Stimulated activated naive CD8-positive, alpha-beta T cell treated with anti-CD3 and anti-CD28 coated beads, Interleukin-15, Interleukin-2, amounts not matched to agents 100 ng/mL and 50 ng/mL, for 24 hours (primary cell): ENCODE measurements at regions not wholly inside any gene's neighbourhood (a gene's known extent, or its start where the extent isn't known, plus 50 kb on each side); places are given as distances from the start of the nearest gene placed in this dataset.

Experiments used
- H3K27ac Mint-ChIP-seq: one replicate; pipeline ENCODE4 v1.8.0; 2021; ENCODE audit warnings: mild to moderate bottlenecking, mixed read lengths
- H3K27me3 Mint-ChIP-seq: one replicate; pipeline ENCODE4 v1.8.0; 2021; ENCODE audit warnings: mixed read lengths
- H3K36me3 Mint-ChIP-seq: one replicate; pipeline ENCODE4 v1.8.0; 2021; ENCODE audit warnings: low read depth, mixed read lengths
- H3K4me1 Mint-ChIP-seq: one replicate; pipeline ENCODE4 v1.8.0; 2021; ENCODE audit warnings: low read depth, mixed read lengths
- H3K4me3 Mint-ChIP-seq: one replicate; pipeline ENCODE4 v1.8.0; 2021; ENCODE audit warnings: mild to moderate bottlenecking, mixed read lengths
- H3K9me3 Mint-ChIP-seq: one replicate; pipeline ENCODE4 v1.8.0; 2021; ENCODE audit warnings: mixed read lengths

DNA sequence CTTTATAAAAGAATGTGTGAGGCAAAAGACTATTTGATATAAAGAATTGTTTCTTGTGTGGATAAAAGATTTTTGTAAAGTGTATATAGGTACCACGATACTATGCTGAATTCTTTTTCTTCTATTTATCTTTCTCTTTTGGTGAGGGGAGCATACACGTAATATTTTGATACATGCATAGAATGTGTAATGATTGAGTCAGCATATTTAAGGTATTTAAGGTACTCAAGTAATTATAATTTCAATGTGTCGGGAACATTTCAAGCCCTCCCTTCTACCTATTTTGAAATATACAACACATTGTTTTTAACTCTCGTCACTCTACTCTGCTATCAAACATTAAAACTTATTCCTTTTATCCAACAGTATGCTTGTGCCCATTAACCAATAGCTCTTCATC, 1221.6 kb upstream of the PHF14 start:
- no peaks in the 10 kb centered on the region for H3K27me3 Mint-ChIP-seq
- H3K4me1 Mint-ChIP-seq: no peaks in the 10 kb centered on the region
- H3K4me3 Mint-ChIP-seq: no peak overlapping the region
- H3K27ac Mint-ChIP-seq: no peak overlapping the region
- H3K36me3 Mint-ChIP-seq: no peaks in the 10 kb centered on the region
- H3K9me3 Mint-ChIP-seq: peaks cover 19% of the 10 kb centered on the region

DNA sequence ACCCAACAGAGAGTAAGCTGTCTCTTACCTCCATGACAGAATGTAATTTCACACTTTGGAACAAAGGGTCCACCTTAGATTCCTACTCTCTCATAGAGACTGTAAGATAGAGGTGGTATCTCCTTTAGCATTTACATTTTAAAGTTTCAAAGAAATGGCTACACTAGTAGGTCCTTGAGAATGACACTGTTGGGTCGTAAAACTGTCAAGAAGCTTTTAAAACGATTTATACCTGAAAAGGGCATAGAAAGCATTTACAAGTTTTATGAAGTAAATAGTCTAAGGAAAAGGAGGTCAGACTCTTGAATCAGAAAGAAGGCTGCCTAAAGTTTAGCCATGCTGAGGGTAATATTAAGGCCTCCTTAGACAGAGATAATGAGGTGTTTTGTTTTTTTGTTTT, 1212.4 kb upstream of the PHF14 start:
- H3K9me3 Mint-ChIP-seq: no peaks in the 10 kb centered on the region
- H3K4me1 Mint-ChIP-seq: no peaks in the 10 kb centered on the region
- no peak overlapping the region for H3K4me3 Mint-ChIP-seq
- H3K27me3 Mint-ChIP-seq: no peaks in the 10 kb centered on the region
- H3K27ac Mint-ChIP-seq: no peak overlapping the region
- no peaks in the 10 kb centered on the region for H3K36me3 Mint-ChIP-seq

DNA sequence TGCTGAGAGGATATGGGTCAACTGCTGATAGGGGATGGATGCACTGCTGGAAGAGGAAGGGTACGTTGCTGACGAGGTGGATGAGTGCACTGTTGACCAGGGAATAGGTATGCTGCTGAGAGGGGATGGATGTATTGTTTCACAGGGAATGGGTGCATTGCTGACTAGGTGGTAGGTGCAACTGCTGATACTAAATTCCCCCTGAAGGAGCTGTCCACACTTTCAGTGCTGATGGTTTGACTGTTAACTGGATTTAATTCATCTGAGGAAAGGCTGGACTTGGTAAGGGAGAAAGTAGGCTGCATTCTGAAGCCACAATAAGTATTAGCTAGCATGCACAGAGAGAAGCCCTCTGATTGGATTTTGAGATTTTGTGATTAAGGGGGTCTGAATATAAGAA, 1196.8 kb upstream of the PHF14 start:
- Mint-ChIP-seq H3K4me3 (no peak overlapping the region), H3K4me1 (no peaks in the 10 kb centered on the region), H3K27ac (no peak overlapping the region), H3K36me3 (no peaks in the 10 kb centered on the region), H3K9me3 (peaks cover 10% of the 10 kb centered on the region), H3K27me3 (no peaks in the 10 kb centered on the region)

DNA sequence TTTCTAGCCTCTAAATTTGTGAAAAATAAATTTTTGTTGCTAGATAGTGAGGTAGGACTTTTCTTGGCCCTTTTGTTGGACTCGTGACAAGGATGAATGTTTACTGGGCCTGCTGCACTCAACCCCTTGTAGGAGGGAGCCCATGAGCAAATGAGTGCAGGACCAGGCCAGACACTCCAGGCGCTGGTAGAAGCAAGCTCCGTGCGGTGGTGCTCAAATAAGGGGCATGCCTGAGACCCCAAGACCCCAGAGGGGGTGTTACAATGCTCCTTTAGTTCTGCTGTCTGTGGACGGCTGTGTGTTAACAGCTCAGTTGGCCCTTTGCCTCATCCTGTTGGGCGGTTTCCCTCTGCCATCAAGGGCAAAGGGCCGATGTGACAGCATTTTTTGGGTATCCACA, 1195.3 kb upstream of the PHF14 start:
- no peaks in the 10 kb centered on the region for H3K27me3 Mint-ChIP-seq
- H3K9me3 Mint-ChIP-seq: peaks cover 14% of the 10 kb centered on the region
- H3K4me1 Mint-ChIP-seq: no peaks in the 10 kb centered on the region
- H3K27ac Mint-ChIP-seq: no peak overlapping the region
- no peaks in the 10 kb centered on the region for H3K36me3 Mint-ChIP-seq
- H3K4me3 Mint-ChIP-seq: no peak overlapping the region

DNA sequence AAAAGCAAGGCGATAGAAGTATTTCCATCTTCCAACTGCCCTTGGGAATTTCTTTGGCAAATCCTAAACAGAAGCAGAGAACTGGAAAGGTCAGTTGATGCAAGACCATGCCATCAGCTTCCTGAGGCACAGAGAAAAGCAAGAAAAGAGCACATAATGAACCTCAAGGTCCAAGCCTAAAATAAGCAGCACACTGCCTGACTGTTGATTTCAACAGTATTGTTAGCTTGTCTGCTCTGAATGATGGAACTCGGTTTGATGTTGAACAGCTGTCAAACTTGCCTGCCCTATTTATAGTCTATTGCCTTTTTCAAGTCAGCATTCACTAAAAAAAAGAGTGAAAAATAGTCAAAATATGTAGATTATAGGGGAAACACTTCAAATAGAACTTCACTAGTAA, 1192.0 kb upstream of the PHF14 start:
- no peaks in the 10 kb centered on the region for H3K4me1 Mint-ChIP-seq
- no peak overlapping the region for H3K27ac Mint-ChIP-seq
- H3K4me3 Mint-ChIP-seq: no peak overlapping the region
- no peaks in the 10 kb centered on the region for H3K36me3 Mint-ChIP-seq
- no peaks in the 10 kb centered on the region for H3K27me3 Mint-ChIP-seq
- peaks cover 14% of the 10 kb centered on the region for H3K9me3 Mint-ChIP-seq

DNA sequence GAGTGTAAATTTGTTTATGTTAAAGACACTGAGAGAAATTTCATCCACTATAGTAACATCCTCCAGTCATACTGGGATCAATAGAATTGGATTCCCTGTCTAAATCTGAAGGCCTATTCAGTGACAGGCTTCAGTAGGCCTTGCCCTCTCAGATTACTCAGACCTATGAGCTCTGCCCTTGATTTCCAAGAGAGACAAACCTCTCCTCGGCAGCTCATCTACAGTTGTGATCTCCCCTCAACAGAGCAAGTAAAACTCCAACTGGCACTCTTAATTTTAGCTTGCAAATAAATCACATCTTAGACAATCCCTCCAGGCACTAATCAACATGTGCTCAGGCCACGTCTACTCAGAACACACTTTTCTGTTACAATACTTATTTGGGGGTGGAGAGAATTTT, 1191.4 kb upstream of the PHF14 start:
- peaks cover 14% of the 10 kb centered on the region for H3K9me3 Mint-ChIP-seq
- no peaks in the 10 kb centered on the region for H3K27me3 Mint-ChIP-seq
- no peaks in the 10 kb centered on the region for H3K36me3 Mint-ChIP-seq
- no peak overlapping the region for H3K4me3 Mint-ChIP-seq
- H3K27ac Mint-ChIP-seq: no peak overlapping the region
- no peaks in the 10 kb centered on the region for H3K4me1 Mint-ChIP-seq

DNA sequence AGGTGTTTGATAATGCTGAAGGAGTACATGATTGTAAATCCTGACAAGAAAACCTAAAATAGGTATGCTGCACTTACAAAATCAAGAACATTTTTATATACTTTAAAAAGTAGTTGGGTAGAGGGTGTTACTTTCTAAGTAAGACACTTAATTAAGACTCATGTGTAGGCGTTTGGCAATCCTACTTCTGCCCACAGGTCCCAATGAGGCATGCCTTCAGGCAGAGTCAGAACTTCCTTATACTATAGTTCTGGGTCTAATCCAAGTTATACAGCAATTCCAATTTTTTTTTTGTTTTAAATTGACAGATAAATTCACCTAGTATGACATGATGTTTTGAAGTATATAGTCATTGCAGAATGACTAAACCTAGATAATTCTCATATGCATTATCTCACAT, 1188.5 kb upstream of the PHF14 start:
- Mint-ChIP-seq H3K9me3 (peaks cover 14% of the 10 kb centered on the region), H3K27me3 (no peaks in the 10 kb centered on the region), H3K36me3 (no peaks in the 10 kb centered on the region), H3K4me3 (no peak overlapping the region), H3K4me1 (no peaks in the 10 kb centered on the region), H3K27ac (no peak overlapping the region)

DNA sequence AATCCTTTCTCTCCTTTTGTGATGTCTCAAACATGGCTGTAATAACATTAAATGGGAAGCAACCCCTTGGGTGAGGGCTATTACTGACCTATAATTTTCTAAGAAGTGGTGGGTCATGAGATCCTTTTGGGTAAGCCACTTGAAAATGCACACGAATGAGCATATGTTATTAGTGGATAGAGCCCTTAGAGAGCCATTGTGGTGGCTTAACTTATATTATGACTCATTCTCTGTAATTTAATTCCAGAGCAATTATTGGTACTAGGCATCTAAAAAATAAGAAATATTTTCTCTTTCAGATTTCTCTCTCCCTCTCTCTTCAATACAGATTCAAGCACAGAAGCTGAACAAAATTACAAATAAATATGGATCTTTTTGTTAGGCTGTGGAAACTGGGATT, 1177.4 kb upstream of the PHF14 start:
- Mint-ChIP-seq H3K9me3 (peaks cover 22% of the 10 kb centered on the region), H3K27ac (no peak overlapping the region), H3K27me3 (no peaks in the 10 kb centered on the region), H3K4me3 (no peak overlapping the region), H3K36me3 (no peaks in the 10 kb centered on the region), H3K4me1 (no peaks in the 10 kb centered on the region)

DNA sequence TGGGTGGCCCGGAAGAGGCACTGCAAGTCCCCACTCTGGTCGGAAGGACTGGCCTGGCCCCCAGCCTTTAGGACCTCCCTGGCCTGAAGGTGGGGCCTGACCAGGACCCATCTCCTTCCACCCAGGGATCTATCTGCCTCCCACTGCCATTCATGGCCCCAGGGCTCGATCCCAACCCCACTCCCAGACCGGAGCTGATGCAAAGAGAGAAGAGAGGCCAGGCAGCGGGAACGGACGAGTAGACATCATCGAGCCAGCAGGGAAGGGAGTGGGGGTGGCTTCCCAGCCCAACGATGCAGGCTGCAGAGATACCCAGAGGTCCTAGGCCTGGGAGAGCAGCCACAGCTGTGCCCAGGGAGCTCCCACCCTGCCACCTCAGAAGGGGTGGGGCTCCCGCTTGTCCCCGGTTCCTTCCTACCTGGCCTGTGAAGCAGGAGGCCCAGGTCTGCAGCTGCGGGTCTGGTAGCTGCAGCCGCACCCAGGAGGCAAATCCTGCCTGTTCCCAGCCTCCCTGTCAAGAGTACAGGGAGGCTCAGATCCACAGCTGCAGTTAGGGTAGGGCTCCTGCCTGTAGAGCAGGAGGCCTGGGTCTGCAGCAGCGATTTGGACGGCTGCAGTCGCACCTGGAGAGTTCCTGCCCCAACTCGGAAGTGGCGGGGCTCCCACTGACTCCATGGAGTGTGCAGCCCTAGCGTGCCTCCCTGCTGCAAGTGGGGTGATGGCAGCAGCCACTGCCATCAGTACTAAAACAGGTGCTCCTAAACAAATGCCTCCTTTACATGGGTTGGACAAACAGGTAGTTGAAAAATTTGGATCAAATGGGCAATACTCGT, 1151.0 kb upstream of the PHF14 start:
- no peaks in the 10 kb centered on the region for H3K4me1 Mint-ChIP-seq
- no peak overlapping the region for H3K27ac Mint-ChIP-seq
- H3K36me3 Mint-ChIP-seq: no peaks in the 10 kb centered on the region
- H3K4me3 Mint-ChIP-seq: no peak overlapping the region
- H3K27me3 Mint-ChIP-seq: no peaks in the 10 kb centered on the region
- H3K9me3 Mint-ChIP-seq: peaks cover 23% of the 10 kb centered on the region

DNA sequence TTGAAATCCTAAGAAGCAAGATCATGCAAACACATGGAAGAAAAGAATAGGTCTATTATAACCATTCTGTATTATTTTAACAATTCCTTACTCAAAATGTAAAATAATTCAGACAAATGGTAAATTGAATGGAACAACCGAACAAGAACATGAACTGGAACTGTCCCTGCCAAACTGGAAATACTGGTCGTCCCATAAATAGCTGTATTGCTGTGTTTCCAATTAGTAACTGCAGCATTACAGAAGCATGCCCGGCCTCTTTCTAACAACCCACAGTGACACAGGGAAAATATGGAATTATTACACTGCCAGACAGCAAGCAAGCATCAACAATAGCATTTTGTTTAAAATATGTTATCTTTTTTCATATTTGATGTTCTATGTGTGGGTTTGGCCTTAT, 1138.5 kb upstream of the PHF14 start:
- Mint-ChIP-seq H3K36me3 (no peaks in the 10 kb centered on the region), H3K4me1 (no peaks in the 10 kb centered on the region), H3K4me3 (no peak overlapping the region), H3K9me3 (peaks cover 1% of the 10 kb centered on the region), H3K27me3 (no peaks in the 10 kb centered on the region), H3K27ac (no peak overlapping the region)

DNA sequence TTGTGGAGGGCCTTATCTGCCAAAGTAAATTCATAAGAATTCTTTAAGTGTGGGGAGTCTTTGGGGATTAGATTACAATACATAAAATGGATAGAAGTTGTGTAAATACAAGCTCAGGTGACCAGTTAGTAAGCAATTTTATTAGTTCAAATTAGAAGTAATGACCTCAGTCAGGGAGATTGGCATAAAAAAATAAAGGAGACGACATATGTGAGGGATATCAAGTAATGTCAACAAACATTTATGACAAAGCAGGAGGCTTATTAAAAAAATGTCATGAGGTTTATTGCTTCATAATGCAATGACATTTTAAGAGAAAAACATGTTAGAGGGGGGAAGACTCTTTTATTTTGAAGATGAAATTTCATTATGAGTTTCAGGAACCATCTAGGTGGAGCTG, 1137.0 kb upstream of the PHF14 start:
- H3K4me3 Mint-ChIP-seq: no peak overlapping the region
- H3K9me3 Mint-ChIP-seq: no peaks in the 10 kb centered on the region
- no peaks in the 10 kb centered on the region for H3K36me3 Mint-ChIP-seq
- H3K4me1 Mint-ChIP-seq: no peaks in the 10 kb centered on the region
- H3K27ac Mint-ChIP-seq: no peak overlapping the region
- H3K27me3 Mint-ChIP-seq: no peaks in the 10 kb centered on the region

DNA sequence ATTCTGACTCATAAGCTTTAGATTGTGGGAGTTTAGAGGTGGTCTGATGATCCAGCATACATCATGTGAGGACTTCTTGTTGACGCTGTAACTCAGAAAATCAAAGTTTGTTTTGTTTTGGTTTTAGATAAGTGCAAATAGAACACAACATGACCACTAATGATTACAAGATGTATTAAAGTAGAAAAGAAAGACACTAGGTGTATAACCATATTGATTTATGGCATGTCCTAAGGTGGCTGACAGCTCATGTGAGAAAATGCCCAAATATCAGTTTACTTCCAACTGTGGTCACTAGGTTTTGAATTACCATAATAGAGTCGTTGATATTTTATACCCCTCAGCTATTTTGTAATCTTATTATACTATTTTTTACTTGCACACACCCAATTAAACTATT, 1131.4 kb upstream of the PHF14 start:
- Mint-ChIP-seq H3K27ac (no peak overlapping the region), H3K36me3 (no peaks in the 10 kb centered on the region), H3K9me3 (peaks cover 4% of the 10 kb centered on the region), H3K4me3 (no peak overlapping the region), H3K4me1 (no peaks in the 10 kb centered on the region), H3K27me3 (no peaks in the 10 kb centered on the region)

DNA sequence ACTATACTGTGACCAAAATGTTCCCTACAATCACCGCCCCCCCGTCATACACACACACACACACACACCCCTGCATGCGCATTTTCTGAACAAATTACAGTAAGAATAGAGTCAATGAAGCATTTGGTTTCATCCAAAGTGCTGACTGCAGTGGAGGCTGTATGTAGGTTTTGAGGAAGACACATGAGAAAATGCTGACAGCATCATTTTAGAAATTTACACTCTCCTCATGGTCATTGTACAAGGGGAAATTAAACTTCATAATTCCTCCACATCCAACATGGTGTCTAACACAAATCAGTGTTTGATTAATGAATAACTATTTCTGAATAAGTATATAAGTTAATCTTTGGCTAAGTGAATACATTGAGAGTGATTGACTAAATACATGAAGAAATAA, 1126.8 kb upstream of the PHF14 start:
- Mint-ChIP-seq H3K27ac (no peak overlapping the region), H3K27me3 (no peaks in the 10 kb centered on the region), H3K4me3 (no peak overlapping the region), H3K36me3 (no peaks in the 10 kb centered on the region), H3K4me1 (no peaks in the 10 kb centered on the region), H3K9me3 (peaks cover 4% of the 10 kb centered on the region)

DNA sequence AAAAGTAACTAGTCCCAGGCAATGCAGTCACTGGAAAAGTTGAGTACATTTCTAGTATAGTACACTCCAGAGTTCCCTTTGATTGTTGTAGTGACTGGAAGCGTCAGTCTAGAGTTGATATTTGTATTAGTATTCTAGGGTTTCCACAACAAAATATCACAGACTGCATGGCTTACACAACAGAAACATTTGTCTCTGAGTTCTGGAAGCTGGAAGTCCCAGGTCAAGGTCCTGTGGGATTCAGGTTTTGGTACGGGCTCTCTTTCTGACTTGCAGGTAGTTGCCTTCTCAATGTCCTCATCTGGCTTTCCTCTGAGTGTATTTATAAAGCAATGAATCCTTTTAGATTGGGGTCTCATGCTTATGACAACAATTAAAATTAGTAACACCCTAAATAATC, 1119.1 kb upstream of the PHF14 start:
- H3K27me3 Mint-ChIP-seq: no peaks in the 10 kb centered on the region
- H3K9me3 Mint-ChIP-seq: peaks cover 13% of the 10 kb centered on the region
- H3K36me3 Mint-ChIP-seq: no peaks in the 10 kb centered on the region
- no peak overlapping the region for H3K27ac Mint-ChIP-seq
- H3K4me3 Mint-ChIP-seq: no peak overlapping the region
- H3K4me1 Mint-ChIP-seq: no peaks in the 10 kb centered on the region

DNA sequence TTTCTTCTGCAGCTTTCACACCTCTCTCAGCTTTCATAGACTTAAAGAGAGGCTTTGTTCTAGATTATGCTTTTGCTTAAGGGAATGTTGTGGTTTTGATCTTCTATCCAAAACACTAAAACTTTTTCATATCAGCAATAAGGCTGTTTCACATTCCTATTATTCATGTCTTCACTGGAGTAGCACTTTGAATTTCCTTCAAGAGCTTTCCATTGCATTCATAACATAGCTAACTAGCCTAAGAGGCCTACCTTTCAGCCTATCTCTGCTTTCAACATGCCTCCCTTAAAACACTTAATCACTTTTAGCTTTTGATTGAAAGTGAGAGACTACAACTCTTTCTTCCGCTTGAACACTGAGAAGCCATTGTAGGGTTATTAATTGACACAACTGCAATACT, 1117.0 kb upstream of the PHF14 start:
- H3K27me3 Mint-ChIP-seq: no peaks in the 10 kb centered on the region

DNA sequence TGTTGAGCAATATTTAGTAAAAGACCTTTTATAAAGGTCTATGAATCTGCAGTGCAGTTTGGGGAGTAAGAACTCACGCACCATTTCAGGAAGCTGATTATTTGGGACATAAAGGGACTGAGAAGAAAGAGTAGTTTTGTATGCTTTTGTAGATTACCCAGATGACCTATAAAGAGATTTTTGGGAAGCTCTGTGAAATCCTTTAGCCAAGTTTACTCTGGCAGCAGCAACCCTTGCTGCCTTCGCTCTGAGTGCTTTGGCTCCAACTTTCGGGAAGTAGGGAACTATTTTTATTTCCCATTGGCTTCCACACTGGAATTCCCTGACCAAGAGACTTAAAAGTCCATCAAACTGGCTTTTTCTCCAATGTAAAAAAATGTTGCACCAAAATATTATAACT, 1110.1 kb upstream of the PHF14 start:
- H3K36me3 Mint-ChIP-seq: no peaks in the 10 kb centered on the region
- no peak overlapping the region for H3K27ac Mint-ChIP-seq
- no peaks in the 10 kb centered on the region for H3K27me3 Mint-ChIP-seq
- H3K4me3 Mint-ChIP-seq: no peak overlapping the region
- H3K4me1 Mint-ChIP-seq: no peaks in the 10 kb centered on the region
- peaks cover 12% of the 10 kb centered on the region for H3K9me3 Mint-ChIP-seq

More for the DNA sequence above, 1117.0 kb upstream of the PHF14 start:
- Mint-ChIP-seq H3K36me3 (no peaks in the 10 kb centered on the region), H3K27ac (no peak overlapping the region), H3K4me3 (no peak overlapping the region), H3K4me1 (no peaks in the 10 kb centered on the region), H3K9me3 (peaks cover 23% of the 10 kb centered on the region)
